Spleen (tissue), 11 donors: ENCODE measurements at regions not wholly inside any gene's neighbourhood (a gene's known extent, or its start where the extent isn't known, plus 50 kb on each side); places are given as distances from the start of the nearest gene placed in this dataset.

Experiments used
- DNase-seq: peaks from one replicate; pipeline ENCODE4 v3.0.0-alpha.2; 2020
- H3K27ac ChIP-seq, 8 donors: fragments of 200-600 bp; sonication (generic) in 7 of 8; 1 replicate in 4 of 8; 2 replicates in 4 of 8; pipeline versions ENCODE4 v1.5.0 to v1.8.0; 2016 to 2021; ENCODE audit warnings: inconsistent platforms in 4 of 8, mild to moderate bottlenecking in 4 of 8, moderate library complexity in 1 of 8
- H3K27me3 ChIP-seq, 7 donors: fragments of 200-600 bp; sonication (generic) in 6 of 7; replicated peaks in 1 of 7; 1 replicate in 4 of 7; 2 replicates in 3 of 7; pipeline versions ENCODE4 v1.5.0 to v1.8.0; 2016 to 2021; ENCODE audit warnings: inconsistent platforms in 3 of 7, mild to moderate bottlenecking in 1 of 7
- H3K36me3 ChIP-seq, 6 donors: fragments of 200-600 bp; sonication (generic) in 5 of 6; 1 replicate in 4 of 6; 2 replicates in 2 of 6; pipeline versions ENCODE4 v1.5.0 to v1.8.0; 2016 to 2021; ENCODE audit warnings: inconsistent platforms in 2 of 6
- H3K4me1 ChIP-seq, 6 donors: fragments of 200-600 bp; sonication (generic) in 5 of 6; 1 replicate in 3 of 6; 2 replicates in 3 of 6; pipeline versions ENCODE4 v1.5.0 to v1.8.0; 2016 to 2021; ENCODE audit warnings: inconsistent platforms in 3 of 6
- H3K4me3 ChIP-seq, 8 donors: fragments of 200-600 bp; sonication (generic) in 7 of 8; 1 replicate in 4 of 8; 2 replicates in 4 of 8; pipeline versions ENCODE4 v1.5.0 to v1.8.0; 2016 to 2021; ENCODE audit warnings: inconsistent platforms in 4 of 8, mild to moderate bottlenecking in 4 of 8, moderate library complexity in 2 of 8
- H3K9me3 ChIP-seq, 8 donors: fragments of 200-600 bp; sonication (generic) in 7 of 8; 1 replicate in 4 of 8; 2 replicates in 4 of 8; pipeline versions ENCODE4 v1.5.0 to v1.8.0; 2016 to 2021; ENCODE audit warnings: inconsistent platforms in 4 of 8
- CTCF ChIP-seq, 11 experiments: fragments of 200-600 bp in 7 of 11; fragments of 450-650 bp in 4 of 11; sonication (generic) in 4 of 11; IDR thresholded peaks in 8 of 11; conservative IDR thresholded peaks in 3 of 11; 1 replicate in 7 of 11; 2 replicates in 4 of 11; pipeline versions ENCODE4 v1.4.0 to v1.8.0; 2016 to 2021; ENCODE audit warnings: antibody characterized with exemption in 11 of 11, inconsistent platforms in 4 of 11, mild to moderate bottlenecking in 1 of 11
- POLR2A ChIP-seq, 3 donors: fragments of 450-650 bp; IDR thresholded peaks; one replicate each; pipeline ENCODE4 v1.5.1; 2017; ENCODE audit warnings: antibody characterized with exemption in 3 of 3, mild to moderate bottlenecking in 1 of 3
- POLR2AphosphoS5 ChIP-seq, 3 donors: sonication (generic); formaldehyde crosslinking; IDR thresholded peaks; one replicate each; pipeline ENCODE4 v1.5.1; 2017; ENCODE audit warnings: antibody characterized with exemption in 3 of 3
- WGBS, 5 donors: extraction: QIAGEN DNeasy Blood & Tissue Kit in 3 of 5; methylation state at CpG; one replicate each; pipeline versions ENCODE4 v1.1.5 to v1.1.7; 2013 to 2018; 5-methylcytosine and 5-hydroxymethylcytosine counted together
- intact Hi-C: fragments of 100-400 bp; cut with DNase I; formaldehyde crosslinking; loops from one replicate; pipeline ENCODE4 v1.15.0; 2023; ENCODE audit warnings: low total_unique reads
- donor health status: healthy with polysubstance abuse.
- donor health status: DM: no; HTN: no; CAD: no; lungs with moderate emphysema.
- donor health status: DM: no; HTN: no; CAD: no.
- donor health status: Bipolar disorder and iron deficiency.
- donor health status: healthy.
- donor health status: DM: no; HTN: no; CAD: no.
- donor health status: DM: yes; HTN: yes; CAD: no.

- Histone ChIP-seq H3K4me1 (no peaks in the 10 kb centered on the region), H3K4me3 (no peak overlapping the region), H3K36me3 (no peaks in the 10 kb centered on the region), H3K27ac (no peak overlapping the region), H3K27me3 (peaks cover 0 to 13% (median 0%) of the 10 kb centered on the region in 7 donors), H3K9me3 (peaks cover 0 to 33% (median 26%) of the 10 kb centered on the region in 8 donors)
- TF ChIP-seq POLR2AphosphoS5 (IDR thresholded peaks at IDR 0.05): no peak
- no peak for TF ChIP-seq CTCF (IDR thresholded peaks at IDR 0.05 in 8 of 11, conservative IDR thresholded peaks at IDR 0.05 in 3 of 11)
- TF ChIP-seq POLR2A (IDR thresholded peaks at IDR 0.05): no peak
- intact Hi-C loops: no loop called here
- 88 to 100% (median 89%) methylated on average over 1 of the region's 1 CpG for WGBS, 5 donors
- DNase-seq: no peak
These were observed 63.6 kb upstream of the SFRP2 start for GRCh38 chr4:153852501-153852900.

DNA sequence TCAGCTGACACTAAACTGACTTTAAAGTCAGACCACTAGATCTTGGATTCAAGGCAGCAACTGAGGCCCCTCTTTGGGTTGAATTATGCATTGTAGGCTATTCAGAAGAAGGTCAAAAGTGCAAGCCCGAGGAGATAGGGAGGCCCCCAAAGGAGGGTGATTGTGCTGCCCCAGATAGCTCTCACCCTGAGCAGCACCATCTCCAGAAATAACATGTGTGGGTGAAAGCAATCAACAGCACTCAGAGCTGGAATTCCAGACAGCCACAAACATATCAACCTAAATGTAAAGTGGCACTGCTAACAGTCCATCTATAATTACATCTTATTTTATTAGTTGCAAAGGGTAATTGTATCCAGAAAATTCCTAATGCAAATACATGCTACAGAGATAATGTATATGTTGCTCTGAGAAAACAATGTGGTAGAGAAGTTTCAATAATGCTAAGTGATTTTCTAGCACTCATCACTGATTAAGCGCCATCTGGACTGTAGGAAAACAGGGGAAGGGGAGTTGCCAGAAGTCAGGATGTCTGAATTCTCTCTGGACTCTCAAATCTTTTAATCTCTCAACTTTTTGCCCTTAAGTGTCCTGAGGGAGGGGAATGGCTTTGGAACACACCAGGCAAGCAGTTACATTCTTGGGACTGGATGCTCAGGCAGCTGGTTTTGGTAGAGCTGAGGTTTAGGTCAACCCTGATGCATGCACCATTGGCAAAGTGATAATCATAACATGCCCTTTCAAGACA lies 61.8 kb upstream of the SFRP2 start:
- 40 to 65% (median 44%) methylated on average over 2 of the region's 2 CpGs for WGBS, 5 donors

DNA sequence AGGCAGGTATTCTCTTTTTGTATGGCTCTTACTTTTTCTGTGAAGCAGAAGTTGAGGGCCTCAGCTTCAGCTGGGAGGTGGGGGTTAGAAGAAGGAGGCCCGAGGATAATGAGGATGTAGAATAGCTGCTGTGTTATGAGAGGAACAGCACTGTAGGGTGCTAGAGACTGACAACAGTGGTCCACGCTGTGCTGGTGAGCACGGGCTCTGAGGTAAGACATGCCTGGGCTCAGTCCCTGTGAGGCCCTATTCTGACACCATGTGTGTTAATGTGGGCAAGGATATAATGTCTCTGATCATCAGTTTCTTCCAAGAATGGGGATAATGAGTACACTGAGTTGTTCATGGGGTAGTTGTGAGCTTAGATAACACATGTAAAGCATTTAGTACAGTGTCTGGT lies 55.3 kb upstream of the SFRP2 start:
- intact Hi-C loops: no loop called here
- H3K9me3 ChIP-seq: peaks cover 0 to 7% (median 0%) of the 10 kb centered on the region in 8 donors
- H3K36me3 ChIP-seq: no peaks in the 10 kb centered on the region
- no peaks in the 10 kb centered on the region for H3K4me1 ChIP-seq
- DNase-seq: no peak
- 50 to 84% (median 68%) methylated on average over 3 of the region's 3 CpGs for WGBS, 5 donors
- TF ChIP-seq POLR2AphosphoS5 (IDR thresholded peaks at IDR 0.05): no peak
- no peak for TF ChIP-seq POLR2A (IDR thresholded peaks at IDR 0.05)
- no peak for TF ChIP-seq CTCF (IDR thresholded peaks at IDR 0.05 in 8 of 11, conservative IDR thresholded peaks at IDR 0.05 in 3 of 11)
- peaks cover 0 to 6% (median 0%) of the 10 kb centered on the region in 7 donors for H3K27me3 ChIP-seq
- H3K4me3 ChIP-seq: no peak overlapping the region
- no peak overlapping the region for H3K27ac ChIP-seq

More for the DNA sequence above, 61.8 kb upstream of the SFRP2 start:
- intact Hi-C loops: no loop called here
- Histone ChIP-seq H3K36me3 (no peaks in the 10 kb centered on the region), H3K4me3 (no peak overlapping the region), H3K4me1 (no peaks in the 10 kb centered on the region), H3K9me3 (peaks cover 0 to 22% (median 18%) of the 10 kb centered on the region in 8 donors), H3K27ac (no peak overlapping the region), H3K27me3 (peaks cover 0 to 13% (median 0%) of the 10 kb centered on the region in 7 donors)
- TF ChIP-seq POLR2AphosphoS5 (IDR thresholded peaks at IDR 0.05) (no peak), POLR2A (IDR thresholded peaks at IDR 0.05) (no peak), CTCF (IDR thresholded peaks at IDR 0.05 in 8 of 11, conservative IDR thresholded peaks at IDR 0.05 in 3 of 11) (no peak)
- DNase-seq: no peak
